CD14-positive monocyte (primary cell): ENCODE measurements at regions not wholly inside any gene's neighbourhood (a gene's known extent, or its start where the extent isn't known, plus 50 kb on each side); places are given as distances from the start of the nearest gene placed in this dataset.

ENCODE experiments used
- DNase-seq, 3 donors: peaks; one replicate each; pipeline ENCODE4 v3.0.0-alpha.2; 2011 to 2022
- H2AFZ ChIP-seq: 2 replicates; pipeline ENCODE4 v1.6.0; 2012; ENCODE audit warnings: mild to moderate bottlenecking, low read depth, low read length, inconsistent platforms; ENCODE audit not compliant: insufficient read depth, poor library complexity, severe bottlenecking
- H3K27ac ChIP-seq, 2 donors: 1 replicate in 1 of 2; 2 replicates in 1 of 2; pipeline ENCODE4 v1.5.1; 2012 to 2013; ENCODE audit warnings: low read length in 2 of 2, control low read depth in 1 of 2, inconsistent platforms in 1 of 2, low read depth in 1 of 2, mild to moderate bottlenecking in 1 of 2
- H3K27me3 ChIP-seq, 2 donors: one replicate each; pipeline versions ENCODE4 v1.6.0 to v1.6.1; 2011 to 2013; ENCODE audit warnings: low read length in 2 of 2; ENCODE audit not compliant: control insufficient read depth in 2 of 2, insufficient read depth in 2 of 2
- H3K36me3 ChIP-seq, 2 donors: replicated peaks in 1 of 2; 1 replicate in 1 of 2; 2 replicates in 1 of 2; pipeline versions ENCODE4 v1.5.1 to v1.6.1; 2012 to 2013; ENCODE audit warnings: low read length in 2 of 2, control low read depth in 1 of 2, inconsistent platforms in 1 of 2, mild to moderate bottlenecking in 1 of 2; ENCODE audit not compliant: insufficient read depth in 2 of 2, control insufficient read depth in 1 of 2
- H3K4me1 ChIP-seq, 2 donors: 1 replicate in 1 of 2; 2 replicates in 1 of 2; pipeline versions ENCODE4 v1.5.1 to v1.6.1; 2012 to 2013; ENCODE audit warnings: low read length in 2 of 2, control low read depth in 1 of 2, inconsistent platforms in 1 of 2, mild to moderate bottlenecking in 1 of 2, moderate library complexity in 1 of 2; ENCODE audit not compliant: insufficient read depth in 2 of 2, control insufficient read depth in 1 of 2
- H3K4me2 ChIP-seq: replicated peaks from 2 replicates; pipeline ENCODE3; 2012; ENCODE audit warnings: low read length, moderate library complexity, mild to moderate bottlenecking; ENCODE audit not compliant: poor library complexity, severe bottlenecking; ENCODE audit errors: extremely low read depth
- H3K4me3 ChIP-seq, 3 experiments: fragments of 200-600 bp in 1 of 3; sonication (generic) in 1 of 3; replicated peaks in 1 of 3; 1 replicate in 2 of 3; 2 replicates in 1 of 3; pipeline ENCODE4 v1.5.1; 2011 to 2013; ENCODE audit warnings: low read length in 3 of 3, mild to moderate bottlenecking in 3 of 3, control low read depth in 2 of 3, low read depth in 2 of 3, inconsistent platforms in 1 of 3, moderate library complexity in 1 of 3
- H3K79me2 ChIP-seq: 2 replicates; pipeline ENCODE4 v1.6.0; 2012; ENCODE audit warnings: mild to moderate bottlenecking, control low read depth, inconsistent platforms, low read length, moderate library complexity; ENCODE audit not compliant: insufficient read depth
- H3K9ac ChIP-seq: 2 replicates; pipeline ENCODE4 v1.6.0; 2017; ENCODE audit warnings: low read length, mild to moderate bottlenecking; ENCODE audit not compliant: insufficient read depth, poor library complexity, severe bottlenecking
- H3K9me3 ChIP-seq, 2 donors: replicated peaks in 1 of 2; 1 replicate in 1 of 2; 2 replicates in 1 of 2; pipeline versions ENCODE4 v1.5.1 to v1.6.1; 2012 to 2013; ENCODE audit warnings: low read length in 2 of 2, control low read depth in 1 of 2; ENCODE audit not compliant: control insufficient read depth in 1 of 2, insufficient read depth in 1 of 2
- H4K20me1 ChIP-seq: 2 replicates; pipeline ENCODE4 v1.6.0; 2012; ENCODE audit warnings: mild to moderate bottlenecking, low read length, control low read depth, moderate library complexity; ENCODE audit not compliant: insufficient read depth
- H3K27ac Mint-ChIP-seq, 7 donors: one replicate each; pipeline ENCODE4 v1.8.0; 2020; ENCODE audit warnings: mild to moderate bottlenecking in 7 of 7, mixed read lengths in 7 of 7, moderate library complexity in 6 of 7, inconsistent platforms in 2 of 7
- H3K27me3 Mint-ChIP-seq, 3 donors: one replicate each; pipeline ENCODE4 v1.8.0; 2021 to 2022; ENCODE audit warnings: low read depth in 3 of 3, mild to moderate bottlenecking in 3 of 3, mixed read lengths in 3 of 3, moderate library complexity in 3 of 3, inconsistent platforms in 1 of 3
- H3K36me3 Mint-ChIP-seq, 2 donors: one replicate each; pipeline ENCODE4 v1.8.0; 2020; ENCODE audit warnings: mixed read lengths in 2 of 2, inconsistent platforms in 1 of 2, mild to moderate bottlenecking in 1 of 2
- H3K4me1 Mint-ChIP-seq: one replicate; pipeline ENCODE4 v1.8.0; 2020; ENCODE audit warnings: mild to moderate bottlenecking, mixed read lengths
- H3K4me3 Mint-ChIP-seq, 2 donors: one replicate each; pipeline ENCODE4 v1.8.0; 2020; ENCODE audit warnings: mild to moderate bottlenecking in 2 of 2, mixed read lengths in 2 of 2, moderate library complexity in 1 of 2
- H3K9me3 Mint-ChIP-seq, 7 donors: one replicate each; pipeline ENCODE4 v1.8.0; 2020 to 2022; ENCODE audit warnings: mixed read lengths in 7 of 7, mild to moderate bottlenecking in 6 of 7, moderate library complexity in 6 of 7, inconsistent platforms in 2 of 7
- WGBS: methylation state at CpG from one replicate; pipeline ENCODE4 v1.1.5; 2013; ENCODE audit warnings: missing lambda C conversion rate; ENCODE audit not compliant: insufficient coverage; 5-methylcytosine and 5-hydroxymethylcytosine counted together
- intact Hi-C, 2 donors: fragments of 100-400 bp; cut with micrococcal nuclease; formaldehyde crosslinking; loops; one replicate each; pipeline versions ENCODE4 v1.15.0 to v1.15.1; 2023
- TF ChIP-seq, protein P1 (sequence below): fragments of 200-600 bp; IDR thresholded peaks from one replicate; pipeline ENCODE4 v1.8.0; 2022; ENCODE audit warnings: antibody characterized with exemption, mild to moderate bottlenecking

DNA sequence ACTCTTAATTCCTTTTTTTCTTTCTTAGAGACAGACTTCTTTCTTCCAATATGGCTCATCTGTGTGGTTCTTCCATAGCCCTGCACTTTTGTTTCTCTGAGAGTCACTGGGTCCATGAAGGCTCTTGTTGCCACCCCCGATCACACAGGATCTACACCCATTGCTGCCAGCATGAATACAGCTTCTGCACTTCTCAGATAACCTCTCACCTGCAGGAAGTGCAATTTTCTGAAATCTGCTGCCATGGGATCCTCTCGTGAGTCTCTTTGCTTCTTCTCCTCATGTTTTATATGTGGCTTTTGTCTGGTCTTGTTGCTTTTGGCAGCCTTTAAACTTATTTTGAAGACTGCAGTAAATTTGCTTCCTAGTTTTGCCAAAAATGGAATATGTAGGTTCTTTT lies 171.2 kb downstream of the TMEM167A start:
- no peaks in the 10 kb centered on the region for H3K27me3 Mint-ChIP-seq
- no peak overlapping the region for H3K4me2 ChIP-seq
- H3K9ac ChIP-seq = no peak overlapping the region
- H3K36me3 ChIP-seq = no peaks in the 10 kb centered on the region
- H2AFZ ChIP-seq = no peak overlapping the region
- no peaks in the 10 kb centered on the region for H3K79me2 ChIP-seq
- no peak overlapping the region for H3K4me3 ChIP-seq
- TF ChIP-seq, protein P1, sequence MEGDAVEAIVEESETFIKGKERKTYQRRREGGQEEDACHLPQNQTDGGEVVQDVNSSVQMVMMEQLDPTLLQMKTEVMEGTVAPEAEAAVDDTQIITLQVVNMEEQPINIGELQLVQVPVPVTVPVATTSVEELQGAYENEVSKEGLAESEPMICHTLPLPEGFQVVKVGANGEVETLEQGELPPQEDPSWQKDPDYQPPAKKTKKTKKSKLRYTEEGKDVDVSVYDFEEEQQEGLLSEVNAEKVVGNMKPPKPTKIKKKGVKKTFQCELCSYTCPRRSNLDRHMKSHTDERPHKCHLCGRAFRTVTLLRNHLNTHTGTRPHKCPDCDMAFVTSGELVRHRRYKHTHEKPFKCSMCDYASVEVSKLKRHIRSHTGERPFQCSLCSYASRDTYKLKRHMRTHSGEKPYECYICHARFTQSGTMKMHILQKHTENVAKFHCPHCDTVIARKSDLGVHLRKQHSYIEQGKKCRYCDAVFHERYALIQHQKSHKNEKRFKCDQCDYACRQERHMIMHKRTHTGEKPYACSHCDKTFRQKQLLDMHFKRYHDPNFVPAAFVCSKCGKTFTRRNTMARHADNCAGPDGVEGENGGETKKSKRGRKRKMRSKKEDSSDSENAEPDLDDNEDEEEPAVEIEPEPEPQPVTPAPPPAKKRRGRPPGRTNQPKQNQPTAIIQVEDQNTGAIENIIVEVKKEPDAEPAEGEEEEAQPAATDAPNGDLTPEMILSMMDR = no peak
- H3K4me3 Mint-ChIP-seq = no peak overlapping the region
- peaks cover 3 to 20% of the 10 kb centered on the region in 2 donors for H3K9me3 ChIP-seq
- peak overlapping the region in 1 of 7 donors; percentile 1 for H3K27ac Mint-ChIP-seq
- no peaks in the 10 kb centered on the region for H3K36me3 Mint-ChIP-seq
- H3K4me1 ChIP-seq = no peaks in the 10 kb centered on the region
- 100% methylated on average over 1 of the region's 2 CpGs for WGBS
- H3K27ac ChIP-seq = no peak overlapping the region
- no peaks in the 10 kb centered on the region for H3K4me1 Mint-ChIP-seq
- H3K27me3 ChIP-seq = no peaks in the 10 kb centered on the region
- H3K9me3 Mint-ChIP-seq = peaks cover 5 to 15% (median 12%) of the 10 kb centered on the region in 7 donors
- H4K20me1 ChIP-seq = no peaks in the 10 kb centered on the region
- no peak for DNase-seq
- intact Hi-C loops = no loop called here

DNA sequence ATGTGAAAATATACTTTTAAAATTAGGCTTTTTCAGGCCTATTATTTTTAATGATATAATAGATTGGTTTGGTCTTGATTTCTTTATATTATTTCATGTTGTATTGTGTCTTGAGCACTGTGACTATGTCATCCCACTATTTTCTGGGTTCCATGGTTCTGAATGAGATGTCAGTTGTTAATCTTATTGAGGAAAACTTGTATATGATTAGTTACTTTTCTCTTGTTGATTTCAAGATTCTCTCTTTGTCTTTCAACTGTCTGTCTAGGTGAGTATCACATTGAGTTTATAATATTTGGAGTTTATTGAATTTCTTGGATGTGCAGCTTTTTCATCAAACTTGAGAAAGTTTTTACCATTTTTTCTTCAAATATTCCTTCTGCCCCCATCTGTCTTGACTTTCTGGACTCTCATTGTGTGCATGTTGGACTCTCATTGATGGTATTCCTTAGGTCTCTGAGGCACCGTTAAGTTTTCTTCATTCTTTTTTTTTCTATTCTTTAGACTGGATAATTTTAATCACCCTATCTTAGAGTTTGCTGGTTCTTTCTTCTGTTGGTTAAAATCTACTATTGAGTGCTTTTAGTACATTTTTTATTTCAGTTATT lies 175.8 kb downstream of the TMEM167A start:
- intact Hi-C loops = no loop called here
- Histone ChIP-seq H3K4me3 (no peak overlapping the region), H3K4me2 (no peak overlapping the region), H3K36me3 (no peaks in the 10 kb centered on the region), H4K20me1 (no peaks in the 10 kb centered on the region), H3K27ac (no peak overlapping the region), H3K79me2 (no peaks in the 10 kb centered on the region), H3K27me3 (no peaks in the 10 kb centered on the region), H3K9ac (no peak overlapping the region), H3K4me1 (no peaks in the 10 kb centered on the region), H3K9me3 (peaks cover 3 to 21% of the 10 kb centered on the region in 2 donors), H2AFZ (no peak overlapping the region)
- TF ChIP-seq, protein P1 = no peak
- WGBS = no CpG with 5 or more reads among the region's 1 CpG
- DNase-seq = no peak
- H3K4me1 Mint-ChIP-seq = no peaks in the 10 kb centered on the region
- H3K9me3 Mint-ChIP-seq = peaks cover 10 to 23% (median 17%) of the 10 kb centered on the region in 7 donors
- H3K4me3 Mint-ChIP-seq = no peak overlapping the region
- no peak overlapping the region for H3K27ac Mint-ChIP-seq
- H3K36me3 Mint-ChIP-seq = no peaks in the 10 kb centered on the region
- H3K27me3 Mint-ChIP-seq = peaks cover 0 to 2% (median 0%) of the 10 kb centered on the region in 3 donors
